ENCODE measurements at regions not wholly inside any gene's neighbourhood (a gene's known extent, or its start where the extent isn't known, plus 50 kb on each side); places are given as distances from the start of the nearest gene placed in this dataset.

DNA sequence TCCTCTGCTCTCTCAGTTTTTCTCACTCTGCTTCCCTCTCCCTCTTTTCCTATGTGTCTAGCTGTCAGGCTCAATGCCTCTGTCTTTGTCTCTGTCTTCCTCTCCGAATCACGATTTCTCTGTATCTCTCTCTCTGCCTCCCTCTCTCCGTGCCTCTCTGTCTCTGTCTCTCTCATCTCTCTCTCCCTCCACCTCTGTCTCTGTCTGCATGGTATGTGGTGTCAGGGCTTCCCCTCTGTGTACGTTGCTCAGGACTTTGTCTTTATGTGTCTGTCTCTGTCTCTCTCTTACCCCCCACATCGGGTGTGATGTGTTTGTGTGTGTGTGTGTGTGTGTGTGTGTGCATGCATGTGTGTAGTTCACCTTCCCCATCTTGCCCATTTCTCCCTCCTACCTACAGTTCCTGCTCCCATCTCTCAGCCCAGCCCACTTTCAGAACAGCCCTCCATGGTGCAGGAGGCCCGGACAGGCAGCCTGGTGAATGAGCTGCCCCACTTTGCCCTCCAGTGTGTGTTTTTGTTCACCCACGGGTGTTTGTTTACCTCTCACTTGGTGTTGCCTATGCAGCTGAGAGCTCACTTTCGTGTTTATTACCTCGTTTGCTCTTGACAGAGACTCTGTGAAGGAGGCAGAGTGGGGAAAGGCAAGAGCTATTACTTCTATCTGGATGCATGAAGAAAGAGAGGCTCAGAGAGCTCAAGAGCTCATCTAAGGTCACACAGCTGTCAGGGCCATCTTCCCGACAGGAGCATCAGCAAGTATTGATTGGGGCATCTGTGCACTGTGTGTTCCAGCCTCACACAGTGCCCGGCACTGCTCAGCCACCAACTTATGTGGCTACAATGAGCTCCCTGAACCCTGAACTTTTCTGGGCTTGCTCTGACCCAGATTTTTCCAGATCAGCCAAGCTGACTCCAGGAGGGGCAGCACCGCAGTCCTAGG is 163.5 kb upstream of the ZMIZ1 start:
- TF ChIP-seq POLR2AphosphoS5 (IDR thresholded peaks at IDR 0.05), result no peak
- no peak for TF ChIP-seq EP300 (IDR thresholded peaks at IDR 0.05)
